Stimulated activated naive CD4-positive, alpha-beta T cell treated with Interleukin-2 at 50 U/mL for 16 hours (primary cell): ENCODE measurements at regions not wholly inside any gene's neighbourhood (a gene's known extent, or its start where the extent isn't known, plus 50 kb on each side); places are given as distances from the start of the nearest gene placed in this dataset.

Experiments
- DNase-seq: peaks from one replicate; lab custom pipeline; 2025; lab: John Stamatoyannopoulos, UW

DNA sequence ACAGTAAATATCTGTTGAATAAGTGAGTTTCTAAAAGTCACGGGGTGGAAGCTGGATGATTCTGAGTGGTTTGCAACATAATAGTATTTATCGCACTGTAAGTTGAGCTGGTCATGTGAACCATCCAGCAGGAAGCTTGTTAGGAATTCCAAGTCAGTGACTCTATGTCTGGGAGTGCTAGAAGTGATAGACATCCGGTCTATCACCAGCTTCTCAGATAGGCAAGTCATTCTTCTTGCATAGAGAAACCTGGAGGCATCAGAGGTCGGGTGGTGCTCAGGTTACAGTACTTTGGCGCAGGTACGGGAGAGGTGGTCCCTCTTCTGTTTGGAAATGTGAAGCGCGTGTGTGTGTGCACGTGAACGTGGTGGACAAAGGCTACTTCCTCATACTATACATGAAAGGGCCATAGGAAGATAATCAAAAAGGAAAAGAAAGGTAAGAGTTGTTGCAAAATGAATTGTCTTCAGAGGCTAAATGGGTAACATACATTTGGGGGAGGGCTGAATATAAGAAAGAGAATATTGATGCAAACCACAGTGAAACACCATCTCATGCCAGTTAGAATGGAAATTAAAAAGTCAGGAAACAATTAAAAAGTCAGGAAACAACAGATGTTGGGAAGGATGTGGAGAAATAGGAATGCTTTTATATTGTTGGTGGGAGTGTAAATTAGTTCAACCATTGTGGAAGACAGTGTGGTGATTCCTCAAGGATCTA is 299.3 kb upstream of the ZFP64 start:
- no peak for DNase-seq

- DNase-seq: no peak
Measured at GRCh38 chr20:52484438-52484837, 292.9 kb upstream of the ZFP64 start.

GRCh38 chr20:52483382-52483781 is 291.8 kb upstream of the ZFP64 start:
- no peak for DNase-seq

- DNase-seq: no peak
Measured at GRCh38 chr20:52482044-52482443, 290.5 kb upstream of the ZFP64 start.

DNA sequence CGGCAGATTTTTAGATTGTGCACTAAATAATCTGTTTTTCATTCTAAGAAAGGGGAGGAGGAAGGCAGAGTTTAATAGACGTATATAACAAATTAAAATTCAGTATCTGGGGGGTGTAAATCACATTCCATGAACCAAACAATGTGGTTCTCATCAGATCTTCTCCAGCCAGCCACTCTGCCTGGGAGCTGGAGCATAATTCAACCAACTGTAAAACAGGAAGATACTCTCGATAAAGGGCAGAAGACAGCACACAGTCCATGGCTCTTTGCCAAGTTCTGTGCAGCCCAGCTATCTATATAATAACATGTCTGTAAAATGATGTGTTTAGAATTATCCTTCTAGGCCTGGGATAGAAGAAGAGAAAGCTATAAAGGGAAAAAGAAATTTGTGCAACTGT is 289.9 kb upstream of the ZFP64 start:
- no peak for DNase-seq

DNA sequence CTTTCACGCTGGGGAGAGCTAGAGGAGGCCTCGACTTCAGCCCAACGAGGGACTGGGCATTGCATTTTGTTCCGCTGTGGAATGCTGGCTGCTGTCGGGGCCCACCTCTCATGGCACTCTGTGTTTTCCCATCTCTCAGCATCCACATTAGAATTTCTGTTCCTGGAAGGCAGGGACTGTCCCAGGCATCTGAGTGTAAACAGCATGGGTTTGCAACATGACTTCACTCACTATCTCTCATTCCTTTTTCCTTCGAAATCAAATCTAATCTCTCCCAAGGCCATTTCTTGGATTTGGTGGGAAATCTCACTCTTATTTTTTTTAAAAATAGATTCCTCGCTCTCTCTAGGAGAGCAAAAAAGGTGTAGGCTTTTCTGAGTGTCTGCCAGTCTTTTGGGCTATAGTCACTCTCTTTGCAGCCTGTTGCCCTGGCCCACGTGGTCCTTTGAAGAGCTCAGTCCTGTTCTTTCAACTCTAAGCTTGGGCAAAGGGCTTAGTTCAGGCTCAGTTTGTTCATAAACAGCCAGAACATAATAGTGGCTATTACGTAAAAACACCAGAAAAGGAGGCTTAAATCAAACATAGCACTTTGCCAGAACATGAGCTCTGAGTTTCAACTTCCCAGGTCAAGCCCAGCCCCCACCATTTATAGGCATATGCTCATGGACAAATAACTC is 284.6 kb upstream of the ZFP64 start:
- DNase-seq: no peak

DNA sequence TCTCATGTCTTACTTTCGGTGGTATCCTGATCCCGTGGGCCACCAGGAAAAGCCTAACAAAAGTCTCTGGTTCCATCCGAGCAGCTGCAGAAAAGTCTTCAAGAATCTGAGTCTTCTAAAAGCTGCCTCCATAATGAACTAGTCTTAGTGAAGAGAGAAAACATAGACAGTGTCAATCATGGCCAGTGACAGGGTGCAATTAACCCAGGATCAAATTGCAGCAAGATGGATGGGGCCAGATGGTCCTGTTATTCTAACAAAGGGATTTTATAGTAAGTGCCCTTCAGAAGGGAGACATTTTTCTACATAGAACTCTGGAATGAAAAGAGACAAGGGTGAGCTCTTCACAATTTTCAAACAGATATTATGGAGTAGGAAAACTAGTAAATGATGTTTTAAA is 281.6 kb upstream of the ZFP64 start:
- no peak for DNase-seq

DNA sequence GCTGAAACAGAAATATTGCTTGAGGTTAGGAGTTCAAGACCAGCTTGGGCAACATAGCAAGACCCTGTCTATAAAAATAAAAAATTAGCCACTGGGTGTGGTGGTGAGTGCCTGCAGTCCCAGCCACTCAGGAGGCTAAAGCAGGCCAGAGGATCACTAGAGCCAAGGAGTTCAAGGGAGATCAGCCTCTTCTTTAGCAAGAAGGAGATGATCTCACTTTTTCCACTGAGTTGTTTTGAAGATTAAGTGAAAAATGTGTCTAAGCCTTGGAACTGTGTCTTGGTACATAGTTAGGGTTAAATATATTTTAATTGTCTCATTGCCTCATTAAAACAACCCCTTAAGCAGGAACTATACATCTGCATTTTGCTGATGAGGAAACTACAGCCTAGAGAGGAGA is 279.0 kb upstream of the ZFP64 start:
- DNase-seq: no peak

- no peak for DNase-seq
Measured at GRCh38 chr20:52469128-52469527, 277.5 kb upstream of the ZFP64 start.

- DNase-seq: no peak
Measured at GRCh38 chr20:52465991-52466390, 274.4 kb upstream of the ZFP64 start.

- no peak for DNase-seq
Measured at GRCh38 chr20:52461582-52461981, 270.0 kb upstream of the ZFP64 start.

DNA sequence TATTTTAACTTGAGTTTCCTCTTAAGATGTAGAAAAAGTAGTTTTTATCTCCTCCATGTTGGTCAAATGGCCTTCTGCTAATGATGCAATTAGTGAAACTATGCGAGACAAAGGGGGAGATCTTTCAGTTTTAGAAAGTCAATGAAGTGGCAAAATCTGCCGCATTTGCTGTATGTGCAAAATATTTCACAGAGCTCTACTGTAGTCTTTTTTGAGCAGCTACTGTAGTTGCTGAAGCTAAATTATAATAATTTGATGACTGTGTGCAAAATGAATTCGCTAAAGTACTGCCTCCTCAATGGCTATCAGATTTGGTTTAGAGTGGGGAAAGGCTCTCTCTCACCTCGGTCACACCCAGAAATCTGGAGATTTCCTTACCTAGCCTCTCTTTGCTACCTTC is 267.6 kb upstream of the ZFP64 start:
- DNase-seq: no peak

DNA sequence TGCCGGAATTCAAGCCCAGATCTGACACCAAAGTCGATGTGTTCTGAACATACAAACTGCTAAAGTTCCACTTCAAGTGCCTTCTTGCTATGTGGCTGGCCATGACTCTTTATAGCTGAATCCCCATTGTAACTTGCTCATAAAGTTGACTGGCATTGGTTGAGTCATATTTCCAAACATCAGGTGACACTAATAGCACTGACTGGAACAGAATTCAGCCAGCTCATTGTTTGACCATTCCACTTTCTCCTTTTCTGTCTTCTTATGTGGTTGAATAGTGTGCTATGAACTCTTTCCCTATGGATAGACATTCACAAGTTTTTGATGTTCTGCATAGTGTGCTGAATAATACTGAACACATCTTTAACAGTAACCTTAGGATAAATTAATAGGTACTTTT is 266.2 kb upstream of the ZFP64 start:
- no peak for DNase-seq

DNA sequence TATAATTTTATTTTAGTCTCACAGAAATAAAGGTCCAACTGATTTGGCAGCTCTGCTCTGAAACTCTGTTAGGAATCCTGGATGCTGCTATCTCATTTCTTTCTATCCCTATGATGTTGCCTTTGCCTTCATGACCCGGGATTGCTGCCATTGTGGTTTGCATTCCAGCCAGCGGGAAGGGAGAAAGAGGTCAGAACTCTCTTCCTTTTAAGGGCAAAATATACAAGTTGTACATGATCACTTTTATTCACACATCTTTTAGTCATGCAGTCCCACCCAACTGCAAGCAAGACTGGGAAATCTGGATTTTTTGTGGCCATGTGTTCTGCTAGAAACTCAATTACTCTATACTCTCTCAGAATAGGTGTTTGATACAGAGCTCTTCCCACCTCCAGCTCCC is 263.1 kb upstream of the ZFP64 start:
- DNase-seq: no peak

GRCh38 chr20:52448513-52449232 is 257.1 kb upstream of the ZFP64 start:
- DNase-seq: no peak

DNA sequence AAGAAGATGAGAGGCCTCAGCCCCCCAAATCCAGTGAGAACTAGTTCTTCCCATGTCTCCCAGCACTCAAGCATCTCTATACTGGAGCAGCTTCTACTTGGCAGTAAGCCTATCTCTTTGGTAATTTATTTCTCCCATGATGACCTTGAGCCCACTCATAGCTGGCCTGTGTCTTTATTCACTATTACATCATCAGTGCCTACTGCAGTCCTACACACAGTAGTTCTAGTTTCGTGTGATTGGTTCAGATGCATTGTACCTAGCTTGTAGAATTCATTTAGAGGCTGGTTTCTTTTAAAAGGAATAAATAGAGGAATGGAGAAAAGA is 255.6 kb upstream of the ZFP64 start:
- DNase-seq: no peak

- DNase-seq: no peak
Measured at GRCh38 chr20:52446421-52447224, 255.0 kb upstream of the ZFP64 start.

- DNase-seq: no peak
Measured at GRCh38 chr20:52444455-52444854, 252.9 kb upstream of the ZFP64 start.

DNA sequence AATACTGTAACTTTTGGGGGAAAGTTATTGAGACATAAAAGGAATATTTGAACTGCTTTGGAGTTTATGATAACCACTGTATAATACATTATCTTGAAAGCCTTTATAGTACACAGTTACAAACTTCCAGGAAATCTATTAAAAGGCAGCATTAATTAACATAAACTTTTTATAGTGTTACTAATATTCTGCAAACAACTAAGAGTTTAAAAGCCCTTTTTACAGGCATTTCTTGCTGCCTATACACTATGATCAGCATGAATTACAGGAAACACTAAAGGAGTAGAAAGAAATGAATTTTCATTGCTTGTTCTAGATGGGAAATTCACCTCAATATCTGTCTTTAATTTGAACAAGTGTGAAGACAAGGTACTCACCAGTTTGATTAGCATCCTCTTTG is 252.3 kb upstream of the ZFP64 start:
- DNase-seq: no peak

- DNase-seq: no peak
Measured at GRCh38 chr20:52441710-52442109, 250.1 kb upstream of the ZFP64 start.

DNA sequence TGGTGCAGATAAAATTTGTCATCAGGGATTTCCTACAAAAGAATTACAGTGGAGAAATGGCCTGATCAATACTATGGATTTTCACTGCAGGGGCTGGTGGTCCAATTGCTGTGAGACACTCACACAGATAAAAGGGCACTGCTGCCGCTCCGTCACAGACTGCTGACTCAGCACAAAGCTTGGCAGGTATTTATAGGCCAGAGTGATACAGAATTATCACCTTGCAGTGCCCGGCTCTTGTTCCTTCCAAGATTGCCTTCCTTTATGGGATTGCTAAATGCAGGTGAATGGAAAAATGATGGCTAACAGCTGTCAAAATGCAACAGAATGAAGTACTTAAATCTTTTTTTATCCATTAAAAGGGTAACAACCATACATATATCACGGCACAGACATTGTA is 247.8 kb upstream of the ZFP64 start:
- DNase-seq: no peak

- no peak for DNase-seq
Measured at GRCh38 chr20:52438326-52438963, 246.9 kb upstream of the ZFP64 start.
